Neural cell (in vitro differentiated cells): ENCODE measurements at regions not wholly inside any gene's neighbourhood (a gene's known extent, or its start where the extent isn't known, plus 50 kb on each side); places are given as distances from the start of the nearest gene placed in this dataset.

Experiments used
- CTCF ChIP-seq: fragments of 450-650 bp; IDR thresholded peaks from 2 replicates; pipeline ENCODE4 v1.5.1; 2014; ENCODE audit warnings: antibody characterized with exemption, mild to moderate bottlenecking, moderate library complexity; ENCODE audit not compliant: poor library complexity, severe bottlenecking
- REST ChIP-seq: IDR thresholded peaks from 2 replicates; pipeline ENCODE4 v1.6.1; 2012; ENCODE audit warnings: borderline replicate concordance

- no peak for TF ChIP-seq CTCF
- TF ChIP-seq REST: no peak
These were observed 287.6 kb downstream of the SOCS6 start for GRCh38 chr18:70576276-70577022.
